ENCODE measurements at regions not wholly inside any gene's neighbourhood (a gene's known extent, or its start where the extent isn't known, plus 50 kb on each side); places are given as distances from the start of the nearest gene placed in this dataset.

DNA sequence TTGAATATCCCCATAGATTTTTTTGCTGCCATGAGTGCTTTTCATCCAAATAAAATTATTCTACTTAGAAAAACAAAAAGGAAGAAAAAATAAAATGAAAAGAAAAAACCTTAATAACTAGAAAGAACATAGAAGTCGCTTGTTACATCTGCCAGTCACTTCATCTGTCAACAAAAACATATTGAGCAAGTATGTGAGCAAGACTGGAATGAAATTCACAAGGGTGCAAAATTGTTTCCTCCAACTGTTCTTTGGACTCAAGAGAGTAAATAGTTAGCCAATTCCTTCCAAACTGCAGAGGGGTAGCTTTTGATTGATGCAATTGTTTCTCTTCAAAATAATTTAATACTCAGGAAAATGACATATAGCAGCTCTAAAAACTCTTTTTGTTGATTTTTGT is 336.3 kb upstream of the CDH7 start:
- Histone ChIP-seq H3K27me3 (ENCODE audit: control insufficient read depth, insufficient read depth, low read length) (no peaks in the 10 kb centered on the region), H3K36me3 (ENCODE audit: control insufficient read depth in 2 of 3, insufficient read depth in 3 of 3, low read length in 3 of 3) (no peaks in the 10 kb centered on the region), H3K4me3 (ENCODE audit: low read length in 3 of 3) (no peak overlapping the region), H3K9me3 (ENCODE audit: control insufficient read depth in 2 of 3, insufficient read depth in 1 of 3, low read length in 3 of 3) (peaks cover 0 to 4% (median 0%) of the 10 kb centered on the region in 3 donors), H3K27ac (ENCODE audit: low read depth in 2 of 2, low read length in 2 of 2) (no peak overlapping the region), H3K4me1 (ENCODE audit: control insufficient read depth in 2 of 3, insufficient read depth in 2 of 3, low read depth in 1 of 3, low read length in 3 of 3) (no peaks in the 10 kb centered on the region), H3K9ac (ENCODE audit: low read length in 3 of 3) (no peak overlapping the region)
- no peak for DNase-seq
- intact Hi-C loops (cut with DNase I): no loop called here
- no peak for TF ChIP-seq CTCF (IDR thresholded peaks at IDR 0.05; ENCODE audit: borderline replicate concordance, extremely low read depth, insufficient read depth)
- no peak for FAIRE-seq

GRCh38 chr18:65411061-65411460 is 339.8 kb upstream of the CDH7 start:
- Histone ChIP-seq H3K4me1 (ENCODE audit: control insufficient read depth in 2 of 3, insufficient read depth in 2 of 3, low read depth in 1 of 3, low read length in 3 of 3) (no peaks in the 10 kb centered on the region), H3K27me3 (ENCODE audit: control insufficient read depth, insufficient read depth, low read length) (no peaks in the 10 kb centered on the region), H3K36me3 (ENCODE audit: control insufficient read depth in 2 of 3, insufficient read depth in 3 of 3, low read length in 3 of 3) (no peaks in the 10 kb centered on the region), H3K9me3 (ENCODE audit: control insufficient read depth in 2 of 3, insufficient read depth in 1 of 3, low read length in 3 of 3) (no peaks in the 10 kb centered on the region), H3K9ac (ENCODE audit: low read length in 3 of 3) (no peak overlapping the region), H3K27ac (ENCODE audit: low read depth in 2 of 2, low read length in 2 of 2) (no peak overlapping the region), H3K4me3 (ENCODE audit: low read length in 3 of 3) (no peak overlapping the region)
- intact Hi-C loops (cut with DNase I): no loop called here
- DNase-seq (no peak), FAIRE-seq (no peak)
- TF ChIP-seq CTCF (IDR thresholded peaks at IDR 0.05; ENCODE audit: borderline replicate concordance, extremely low read depth, insufficient read depth): no peak

DNA sequence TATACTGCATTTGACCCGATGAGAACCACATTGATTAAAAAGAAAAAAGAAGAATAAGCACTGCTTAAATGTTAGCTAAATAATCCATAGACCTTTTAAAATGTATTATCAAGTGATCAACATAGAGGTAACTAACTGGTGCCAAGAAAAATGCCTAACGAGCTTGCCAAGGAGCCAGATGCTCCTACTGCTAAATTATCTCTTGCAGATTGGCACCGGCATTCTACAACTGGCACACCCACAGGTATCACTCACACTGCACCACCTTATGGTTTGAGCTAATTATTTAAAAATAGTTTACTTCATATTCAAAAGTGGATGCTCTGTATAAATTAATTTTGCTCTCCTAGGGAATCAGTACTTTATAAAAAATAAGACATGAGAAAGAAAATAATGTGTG is 341.6 kb upstream of the CDH7 start:
- FAIRE-seq: no peak
- intact Hi-C loops (cut with DNase I): no loop called here

More for the DNA sequence above, 341.6 kb upstream of the CDH7 start:
- H3K36me3 ChIP-seq (ENCODE audit: control insufficient read depth in 2 of 3, insufficient read depth in 3 of 3, low read length in 3 of 3): no peaks in the 10 kb centered on the region
- no peak overlapping the region for H3K9ac ChIP-seq (ENCODE audit: low read length in 3 of 3)
- TF ChIP-seq CTCF (IDR thresholded peaks at IDR 0.05; ENCODE audit: borderline replicate concordance, extremely low read depth, insufficient read depth): no peak
- no peak for DNase-seq
- no peak overlapping the region for H3K4me3 ChIP-seq (ENCODE audit: low read length in 3 of 3)
- H3K4me1 ChIP-seq (ENCODE audit: control insufficient read depth in 2 of 3, insufficient read depth in 2 of 3, low read depth in 1 of 3, low read length in 3 of 3): no peaks in the 10 kb centered on the region
- H3K9me3 ChIP-seq (ENCODE audit: control insufficient read depth in 2 of 3, insufficient read depth in 1 of 3, low read length in 3 of 3): no peaks in the 10 kb centered on the region
- no peaks in the 10 kb centered on the region for H3K27me3 ChIP-seq (ENCODE audit: control insufficient read depth, insufficient read depth, low read length)
- H3K27ac ChIP-seq (ENCODE audit: low read depth in 2 of 2, low read length in 2 of 2): no peak overlapping the region

Data from kidney (tissue), 13 donors.